ENCODE measurements at regions not wholly inside any gene's neighbourhood (a gene's known extent, or its start where the extent isn't known, plus 50 kb on each side); places are given as distances from the start of the nearest gene placed in this dataset.
A peak's percentile ranks its signal among the peaks of the same experiment; 100 is the strongest.

DNA sequence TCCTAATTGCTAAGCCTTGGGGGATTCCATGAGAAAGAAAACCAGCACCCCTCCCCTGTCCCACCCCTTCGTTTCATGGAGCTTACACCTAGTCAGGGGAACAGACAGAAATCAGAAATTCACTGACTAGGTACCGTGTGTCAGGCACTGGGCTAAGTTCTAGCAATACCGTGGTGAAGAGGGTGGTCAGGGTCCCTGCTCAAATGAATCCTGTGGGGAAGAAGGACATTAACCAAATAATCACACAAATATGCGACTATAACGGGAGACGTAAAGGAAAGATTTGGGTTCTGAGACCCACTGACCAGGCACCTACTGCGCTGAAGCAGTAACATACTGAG, 65.1 kb upstream of the TOP1 start:
- intact Hi-C loops (cut with DNase I), result loop anchor here (5.0 to 10.0 kb wide), 3 partner anchors 221 to 1699 kb away; no protein-coding TSS in a partner anchor
- DNase-seq (ENCODE audit: low spot score), result no peak

DNA sequence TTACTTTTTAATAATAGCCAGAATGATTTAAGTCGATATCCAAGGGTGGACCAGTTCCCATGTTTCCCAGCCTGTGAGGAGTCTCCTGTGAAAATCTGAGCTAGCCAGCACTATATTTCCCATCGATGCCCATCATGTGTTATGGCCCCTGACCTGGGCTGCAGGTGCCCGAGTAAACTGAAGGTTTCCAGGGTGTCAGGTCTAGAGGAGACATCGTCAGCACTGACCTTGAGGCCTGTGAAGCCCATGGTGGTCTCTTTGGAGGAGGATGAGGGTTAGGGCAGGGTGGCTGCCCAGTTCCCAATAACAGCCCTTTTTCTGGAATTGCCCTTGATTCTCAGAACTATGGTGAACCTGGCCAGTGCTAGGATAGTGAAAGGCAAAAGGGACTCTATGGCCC, 63.0 kb upstream of the TOP1 start:
- intact Hi-C loops (cut with DNase I), result loop anchor here (10.0 kb wide), 2 partner anchors 1081 to 1701 kb away; no protein-coding TSS in a partner anchor
- DNase-seq (ENCODE audit: low spot score), result no peak

DNA sequence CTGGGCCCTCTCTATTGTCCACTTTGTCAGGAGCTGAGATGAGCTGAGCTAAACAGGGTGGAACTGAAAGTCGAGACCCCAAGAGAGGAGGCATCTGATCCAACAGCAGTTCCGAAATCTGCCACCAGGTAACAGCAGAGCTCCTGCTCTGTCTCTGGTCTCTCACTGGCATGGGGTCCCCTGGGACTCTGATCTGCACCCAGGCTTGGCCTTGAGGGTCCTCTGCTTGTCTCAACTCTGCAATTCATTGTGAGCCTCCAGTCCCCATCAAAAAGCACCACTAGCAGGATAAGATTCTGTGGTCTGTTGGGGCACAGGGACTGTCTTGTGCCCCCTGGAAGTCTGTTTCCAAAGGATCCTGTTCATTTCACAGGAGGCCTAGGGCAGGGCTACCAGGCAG, 62.5 kb upstream of the TOP1 start:
- no peak for DNase-seq (ENCODE audit: low spot score)
- intact Hi-C loops (cut with DNase I), result loop anchor here (10.0 kb wide), 2 partner anchors 1081 to 1701 kb away; no protein-coding TSS in a partner anchor

DNA sequence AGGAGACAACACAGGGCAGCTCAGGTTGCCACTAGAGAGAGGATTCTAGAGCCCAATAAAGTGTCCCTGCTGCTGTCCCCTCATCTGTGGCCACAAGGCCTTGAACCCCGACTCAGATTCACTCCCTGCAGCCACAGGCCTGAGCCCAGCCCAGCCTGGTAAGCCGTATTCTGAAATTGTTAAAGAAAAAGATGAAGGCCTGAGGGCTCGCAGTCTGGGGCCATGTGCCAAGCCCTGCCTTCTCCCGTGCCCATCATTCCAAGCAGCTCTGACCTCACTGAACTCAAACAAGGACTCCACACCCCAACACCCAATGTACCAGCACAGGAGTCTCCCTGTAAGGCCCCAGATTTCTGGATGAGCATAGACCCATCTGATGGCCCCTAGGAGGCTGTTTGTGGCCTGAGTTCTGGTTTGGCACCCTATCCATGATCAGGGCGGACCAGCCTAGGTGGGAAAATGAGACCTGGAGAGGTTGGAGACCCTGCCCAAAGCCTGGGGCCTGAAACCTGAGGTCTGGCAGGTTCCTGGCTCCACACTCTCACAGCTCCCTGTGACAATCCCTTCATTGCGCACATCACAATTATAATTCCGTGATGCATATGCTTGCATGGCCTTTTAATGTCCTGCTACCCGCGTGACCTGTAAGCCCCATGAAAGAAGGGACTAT, 62.0 kb upstream of the TOP1 start:
- intact Hi-C loops (cut with DNase I), result loop anchor here (10.0 kb wide), 2 partner anchors 1082 to 1702 kb away; no protein-coding TSS in a partner anchor
- no peak for DNase-seq (ENCODE audit: low spot score)

DNA sequence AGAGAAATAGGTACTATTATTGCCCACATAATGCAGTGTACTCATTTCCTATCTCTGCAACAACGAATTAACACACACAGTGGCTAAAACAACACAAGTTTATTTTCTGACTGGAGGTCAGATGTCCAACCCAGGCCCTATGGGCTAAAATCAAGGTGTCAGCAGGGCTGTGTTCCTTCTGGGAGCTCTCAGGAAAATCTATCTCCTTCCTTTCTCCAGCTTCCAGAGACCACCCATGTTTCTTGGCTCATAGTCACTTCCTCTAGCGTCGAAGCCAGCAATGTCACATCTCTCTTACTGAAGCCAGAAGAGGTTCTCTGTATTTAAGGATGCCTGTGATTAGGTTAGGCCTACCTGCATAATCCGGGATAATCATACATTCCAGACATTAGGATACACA, 60.9 kb upstream of the TOP1 start:
- intact Hi-C loops (cut with DNase I), result loop anchor here (2.0 to 10.0 kb wide), 3 partner anchors 127 to 1703 kb away; no protein-coding TSS in a partner anchor
- no peak for DNase-seq (ENCODE audit: low spot score)

DNA sequence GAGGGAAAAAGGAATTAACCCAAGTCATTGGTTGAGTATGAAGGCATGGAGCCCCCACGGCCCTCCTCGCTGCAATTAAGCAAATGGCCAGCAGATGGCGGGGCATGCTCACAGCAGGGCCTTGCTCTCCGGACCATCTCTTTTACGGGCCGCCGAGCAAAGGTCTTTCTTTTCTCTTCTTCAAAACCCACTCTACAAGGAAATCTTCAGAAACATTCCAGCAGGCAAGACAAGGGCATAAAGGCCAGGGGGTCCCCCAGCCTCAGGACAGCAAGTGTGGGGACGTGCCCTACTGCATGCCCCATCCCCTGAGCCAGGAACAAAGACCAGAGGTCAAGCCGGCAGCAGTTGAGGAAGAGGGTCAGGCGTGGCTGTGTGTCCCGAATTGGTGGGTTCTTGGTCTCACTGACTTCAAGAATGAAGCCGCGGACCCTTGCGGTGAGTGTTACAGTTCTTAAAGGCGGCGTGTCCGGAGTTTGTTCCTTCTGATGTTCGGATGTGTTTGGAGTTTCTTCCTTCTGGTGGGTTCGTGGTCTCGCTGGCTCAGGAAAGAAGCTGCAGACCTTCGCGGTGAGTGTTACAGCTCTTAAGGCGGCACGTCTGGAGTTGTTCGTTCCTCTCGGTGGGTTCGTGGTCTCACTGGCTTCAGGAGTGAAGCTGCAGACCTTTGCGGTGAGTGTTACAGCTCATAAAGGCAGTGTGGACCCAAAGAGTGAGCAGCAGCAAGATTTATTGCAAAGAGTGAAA, 59.6 kb upstream of the TOP1 start:
- peak; percentile 90 for DNase-seq (ENCODE audit: low spot score)

DNA sequence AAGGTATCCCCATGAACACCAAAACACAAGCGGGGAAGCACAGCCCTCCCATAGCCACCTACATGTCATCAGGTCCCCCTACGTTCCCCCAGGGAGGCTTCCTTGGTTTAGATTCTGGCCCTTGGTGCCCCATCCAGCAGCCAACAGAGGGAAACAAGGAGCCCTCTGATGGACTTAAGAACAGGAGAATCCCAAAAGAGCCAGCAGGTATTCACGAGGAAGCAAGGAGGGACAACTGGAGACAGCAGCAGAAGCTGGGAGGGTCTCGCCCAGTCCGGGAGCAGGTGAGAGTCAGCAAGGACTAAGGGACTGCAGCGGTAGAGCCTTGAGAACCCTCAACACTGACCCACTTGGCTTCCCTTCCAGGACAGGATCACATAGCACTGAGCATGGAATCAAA, 58.4 kb upstream of the TOP1 start:
- no peak for DNase-seq (ENCODE audit: low spot score)
- intact Hi-C loops (cut with DNase I), result no loop called here

More for the DNA sequence above, 59.6 kb upstream of the TOP1 start:
- intact Hi-C loops (cut with DNase I), result loop anchor here (2.0 to 10.0 kb wide), 3 partner anchors 126 to 1704 kb away; no protein-coding TSS in a partner anchor

DNA sequence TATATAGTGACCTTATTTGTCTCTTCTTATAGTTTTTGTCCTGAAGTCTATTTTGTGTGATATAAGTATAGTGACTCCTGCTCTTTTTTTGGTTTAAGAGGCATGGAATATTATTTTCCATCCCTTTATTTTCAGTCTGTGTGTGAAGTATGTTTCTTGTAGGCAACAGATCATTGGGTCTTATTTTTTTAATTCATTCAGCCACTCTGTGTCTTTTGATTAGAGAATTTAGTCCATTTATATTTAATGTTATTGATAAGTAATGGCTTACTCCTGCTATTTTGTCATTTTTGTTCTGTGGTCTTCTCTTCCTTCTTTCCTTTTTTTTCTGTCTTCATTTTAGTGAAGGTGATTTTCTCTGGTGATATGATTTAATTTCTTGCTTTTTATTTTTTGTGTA, 51.4 kb upstream of the TOP1 start:
- no peak for DNase-seq (ENCODE audit: low spot score)
- intact Hi-C loops (cut with DNase I), result no loop called here

DNA sequence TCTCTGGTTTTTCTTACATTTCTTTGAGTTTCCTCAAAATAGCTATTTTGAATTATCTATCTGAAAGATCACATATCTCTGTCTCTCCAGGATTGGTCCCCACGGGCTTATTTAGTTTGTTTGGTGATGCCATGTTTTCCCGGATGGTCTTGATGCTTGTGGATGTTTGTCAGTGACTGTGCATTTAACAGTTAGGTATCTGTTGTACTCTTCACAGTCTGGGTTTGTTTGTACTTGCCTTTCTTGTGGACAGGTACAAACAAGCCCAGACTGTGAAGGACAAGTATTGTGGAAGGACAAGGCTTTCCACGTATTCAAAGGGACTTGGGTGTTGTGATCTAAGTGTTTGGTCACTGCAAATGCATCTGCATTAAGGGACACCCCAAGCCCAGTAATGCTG, 49.9 kb upstream of the TOP1 start:
- intact Hi-C loops (cut with DNase I), result no loop called here
- no peak for DNase-seq (ENCODE audit: low spot score)

All from cardiac septum (tissue), 1 donor.